Panc1 (cell line): ENCODE measurements at regions not wholly inside any gene's neighbourhood (a gene's known extent, or its start where the extent isn't known, plus 50 kb on each side); places are given as distances from the start of the nearest gene placed in this dataset.

Source experiments
- POLR2AphosphoS5 ChIP-seq: IDR thresholded peaks from 2 replicates; pipeline ENCODE4 v1.6.1; 2012; ENCODE audit warnings: mild to moderate bottlenecking, low read depth, low read length, moderate library complexity
- TF ChIP-seq, protein P1 (sequence below), 2 experiments: IDR thresholded peaks; 2 replicates each; pipeline ENCODE4 v1.6.1; 2011 to 2012; ENCODE audit warnings: low read depth in 2 of 2, control low read depth in 1 of 2, low read length in 1 of 2, mild to moderate bottlenecking in 1 of 2, moderate library complexity in 1 of 2; ENCODE audit not compliant: insufficient read depth in 1 of 2
- TF ChIP-seq, protein P2 (sequence below): fragments of 450-650 bp; IDR thresholded peaks from 2 replicates; pipeline ENCODE4 v1.5.1; 2017; ENCODE audit warnings: mild to moderate bottlenecking

DNA sequence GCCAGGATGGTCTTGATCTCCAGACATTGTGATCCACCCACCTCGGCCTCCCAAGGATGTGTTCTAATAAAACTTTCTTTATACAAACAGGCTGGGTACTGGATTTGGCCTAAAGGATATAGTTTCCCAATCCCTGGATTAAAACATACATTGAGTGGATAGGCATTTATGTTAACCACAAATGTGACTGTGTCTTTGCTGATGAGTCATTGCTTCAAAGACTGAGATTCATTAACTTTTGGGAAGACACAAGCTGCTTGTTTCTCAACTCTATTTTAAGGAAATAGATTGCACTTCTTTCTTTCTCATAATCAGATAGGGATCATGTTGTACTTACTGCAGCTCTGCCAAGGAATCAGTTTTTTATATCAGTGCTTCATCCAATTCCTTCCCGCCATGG is 131.3 kb upstream of the AGA start:
- TF ChIP-seq, protein P1, sequence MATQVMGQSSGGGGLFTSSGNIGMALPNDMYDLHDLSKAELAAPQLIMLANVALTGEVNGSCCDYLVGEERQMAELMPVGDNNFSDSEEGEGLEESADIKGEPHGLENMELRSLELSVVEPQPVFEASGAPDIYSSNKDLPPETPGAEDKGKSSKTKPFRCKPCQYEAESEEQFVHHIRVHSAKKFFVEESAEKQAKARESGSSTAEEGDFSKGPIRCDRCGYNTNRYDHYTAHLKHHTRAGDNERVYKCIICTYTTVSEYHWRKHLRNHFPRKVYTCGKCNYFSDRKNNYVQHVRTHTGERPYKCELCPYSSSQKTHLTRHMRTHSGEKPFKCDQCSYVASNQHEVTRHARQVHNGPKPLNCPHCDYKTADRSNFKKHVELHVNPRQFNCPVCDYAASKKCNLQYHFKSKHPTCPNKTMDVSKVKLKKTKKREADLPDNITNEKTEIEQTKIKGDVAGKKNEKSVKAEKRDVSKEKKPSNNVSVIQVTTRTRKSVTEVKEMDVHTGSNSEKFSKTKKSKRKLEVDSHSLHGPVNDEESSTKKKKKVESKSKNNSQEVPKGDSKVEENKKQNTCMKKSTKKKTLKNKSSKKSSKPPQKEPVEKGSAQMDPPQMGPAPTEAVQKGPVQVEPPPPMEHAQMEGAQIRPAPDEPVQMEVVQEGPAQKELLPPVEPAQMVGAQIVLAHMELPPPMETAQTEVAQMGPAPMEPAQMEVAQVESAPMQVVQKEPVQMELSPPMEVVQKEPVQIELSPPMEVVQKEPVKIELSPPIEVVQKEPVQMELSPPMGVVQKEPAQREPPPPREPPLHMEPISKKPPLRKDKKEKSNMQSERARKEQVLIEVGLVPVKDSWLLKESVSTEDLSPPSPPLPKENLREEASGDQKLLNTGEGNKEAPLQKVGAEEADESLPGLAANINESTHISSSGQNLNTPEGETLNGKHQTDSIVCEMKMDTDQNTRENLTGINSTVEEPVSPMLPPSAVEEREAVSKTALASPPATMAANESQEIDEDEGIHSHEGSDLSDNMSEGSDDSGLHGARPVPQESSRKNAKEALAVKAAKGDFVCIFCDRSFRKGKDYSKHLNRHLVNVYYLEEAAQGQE (IDR thresholded peaks at IDR 0.05; ENCODE audit: insufficient read depth in 1 of 2, low read depth in 2 of 2, low read length in 1 of 2) = no peak
- no peak for TF ChIP-seq POLR2AphosphoS5
- TF ChIP-seq, protein P2, sequence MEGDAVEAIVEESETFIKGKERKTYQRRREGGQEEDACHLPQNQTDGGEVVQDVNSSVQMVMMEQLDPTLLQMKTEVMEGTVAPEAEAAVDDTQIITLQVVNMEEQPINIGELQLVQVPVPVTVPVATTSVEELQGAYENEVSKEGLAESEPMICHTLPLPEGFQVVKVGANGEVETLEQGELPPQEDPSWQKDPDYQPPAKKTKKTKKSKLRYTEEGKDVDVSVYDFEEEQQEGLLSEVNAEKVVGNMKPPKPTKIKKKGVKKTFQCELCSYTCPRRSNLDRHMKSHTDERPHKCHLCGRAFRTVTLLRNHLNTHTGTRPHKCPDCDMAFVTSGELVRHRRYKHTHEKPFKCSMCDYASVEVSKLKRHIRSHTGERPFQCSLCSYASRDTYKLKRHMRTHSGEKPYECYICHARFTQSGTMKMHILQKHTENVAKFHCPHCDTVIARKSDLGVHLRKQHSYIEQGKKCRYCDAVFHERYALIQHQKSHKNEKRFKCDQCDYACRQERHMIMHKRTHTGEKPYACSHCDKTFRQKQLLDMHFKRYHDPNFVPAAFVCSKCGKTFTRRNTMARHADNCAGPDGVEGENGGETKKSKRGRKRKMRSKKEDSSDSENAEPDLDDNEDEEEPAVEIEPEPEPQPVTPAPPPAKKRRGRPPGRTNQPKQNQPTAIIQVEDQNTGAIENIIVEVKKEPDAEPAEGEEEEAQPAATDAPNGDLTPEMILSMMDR = no peak
